ENCODE measurements at regions not wholly inside any gene's neighbourhood (a gene's known extent, or its start where the extent isn't known, plus 50 kb on each side); places are given as distances from the start of the nearest gene placed in this dataset.

DNA sequence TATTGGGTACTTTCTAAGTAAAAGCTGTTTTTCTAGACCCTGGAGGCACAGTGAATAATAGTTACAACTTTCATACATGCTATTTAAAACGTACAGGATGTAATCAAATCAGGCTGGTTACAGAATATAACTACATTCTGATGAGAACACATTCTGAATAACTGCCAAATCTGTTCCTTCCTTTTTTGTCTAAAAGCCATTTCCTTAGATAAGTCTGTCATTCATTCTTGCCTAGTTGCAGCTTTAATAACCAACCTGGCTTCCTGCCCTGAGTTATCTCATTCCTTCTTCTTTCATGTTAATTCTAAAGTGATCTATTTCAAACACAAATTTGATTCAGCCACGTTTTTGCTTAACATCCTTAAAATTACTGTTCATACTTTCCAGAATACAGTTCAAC, 189.7 kb upstream of the ITM2A start:
- CTCF ChIA-PET, result no interaction called here
- no peak overlapping the region for H3K4me3 Mint-ChIP-seq
- H3K27ac Mint-ChIP-seq, result no peak overlapping the region
- no peaks in the 10 kb centered on the region for H3K27me3 Mint-ChIP-seq (ENCODE audit: low read depth)
- TF ChIP-seq FOXK1 (CRISPR knock-in tag; IDR thresholded peaks at IDR 0.05), result no peak
- TF ChIP-seq ZNF219 (CRISPR knock-in tag; IDR thresholded peaks at IDR 0.05; ENCODE audit: borderline replicate concordance), result no peak
- TF ChIP-seq, protein P1, sequence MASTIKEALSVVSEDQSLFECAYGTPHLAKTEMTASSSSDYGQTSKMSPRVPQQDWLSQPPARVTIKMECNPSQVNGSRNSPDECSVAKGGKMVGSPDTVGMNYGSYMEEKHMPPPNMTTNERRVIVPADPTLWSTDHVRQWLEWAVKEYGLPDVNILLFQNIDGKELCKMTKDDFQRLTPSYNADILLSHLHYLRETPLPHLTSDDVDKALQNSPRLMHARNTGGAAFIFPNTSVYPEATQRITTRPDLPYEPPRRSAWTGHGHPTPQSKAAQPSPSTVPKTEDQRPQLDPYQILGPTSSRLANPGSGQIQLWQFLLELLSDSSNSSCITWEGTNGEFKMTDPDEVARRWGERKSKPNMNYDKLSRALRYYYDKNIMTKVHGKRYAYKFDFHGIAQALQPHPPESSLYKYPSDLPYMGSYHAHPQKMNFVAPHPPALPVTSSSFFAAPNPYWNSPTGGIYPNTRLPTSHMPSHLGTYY (CRISPR knock-in tag; IDR thresholded peaks at IDR 0.05), result no peak
- TF ChIP-seq, protein P2, sequence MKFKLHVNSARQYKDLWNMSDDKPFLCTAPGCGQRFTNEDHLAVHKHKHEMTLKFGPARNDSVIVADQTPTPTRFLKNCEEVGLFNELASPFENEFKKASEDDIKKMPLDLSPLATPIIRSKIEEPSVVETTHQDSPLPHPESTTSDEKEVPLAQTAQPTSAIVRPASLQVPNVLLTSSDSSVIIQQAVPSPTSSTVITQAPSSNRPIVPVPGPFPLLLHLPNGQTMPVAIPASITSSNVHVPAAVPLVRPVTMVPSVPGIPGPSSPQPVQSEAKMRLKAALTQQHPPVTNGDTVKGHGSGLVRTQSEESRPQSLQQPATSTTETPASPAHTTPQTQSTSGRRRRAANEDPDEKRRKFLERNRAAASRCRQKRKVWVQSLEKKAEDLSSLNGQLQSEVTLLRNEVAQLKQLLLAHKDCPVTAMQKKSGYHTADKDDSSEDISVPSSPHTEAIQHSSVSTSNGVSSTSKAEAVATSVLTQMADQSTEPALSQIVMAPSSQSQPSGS (CRISPR knock-in tag; IDR thresholded peaks at IDR 0.05; ENCODE audit: borderline replicate concordance, low read depth), result no peak
- TF ChIP-seq, protein P3, sequence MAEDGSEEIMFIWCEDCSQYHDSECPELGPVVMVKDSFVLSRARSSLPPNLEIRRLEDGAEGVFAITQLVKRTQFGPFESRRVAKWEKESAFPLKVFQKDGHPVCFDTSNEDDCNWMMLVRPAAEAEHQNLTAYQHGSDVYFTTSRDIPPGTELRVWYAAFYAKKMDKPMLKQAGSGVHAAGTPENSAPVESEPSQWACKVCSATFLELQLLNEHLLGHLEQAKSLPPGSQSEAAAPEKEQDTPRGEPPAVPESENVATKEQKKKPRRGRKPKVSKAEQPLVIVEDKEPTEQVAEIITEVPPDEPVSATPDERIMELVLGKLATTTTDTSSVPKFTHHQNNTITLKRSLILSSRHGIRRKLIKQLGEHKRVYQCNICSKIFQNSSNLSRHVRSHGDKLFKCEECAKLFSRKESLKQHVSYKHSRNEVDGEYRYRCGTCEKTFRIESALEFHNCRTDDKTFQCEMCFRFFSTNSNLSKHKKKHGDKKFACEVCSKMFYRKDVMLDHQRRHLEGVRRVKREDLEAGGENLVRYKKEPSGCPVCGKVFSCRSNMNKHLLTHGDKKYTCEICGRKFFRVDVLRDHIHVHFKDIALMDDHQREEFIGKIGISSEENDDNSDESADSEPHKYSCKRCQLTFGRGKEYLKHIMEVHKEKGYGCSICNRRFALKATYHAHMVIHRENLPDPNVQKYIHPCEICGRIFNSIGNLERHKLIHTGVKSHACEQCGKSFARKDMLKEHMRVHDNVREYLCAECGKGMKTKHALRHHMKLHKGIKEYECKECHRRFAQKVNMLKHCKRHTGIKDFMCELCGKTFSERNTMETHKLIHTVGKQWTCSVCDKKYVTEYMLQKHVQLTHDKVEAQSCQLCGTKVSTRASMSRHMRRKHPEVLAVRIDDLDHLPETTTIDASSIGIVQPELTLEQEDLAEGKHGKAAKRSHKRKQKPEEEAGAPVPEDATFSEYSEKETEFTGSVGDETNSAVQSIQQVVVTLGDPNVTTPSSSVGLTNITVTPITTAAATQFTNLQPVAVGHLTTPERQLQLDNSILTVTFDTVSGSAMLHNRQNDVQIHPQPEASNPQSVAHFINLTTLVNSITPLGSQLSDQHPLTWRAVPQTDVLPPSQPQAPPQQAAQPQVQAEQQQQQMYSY (CRISPR knock-in tag; IDR thresholded peaks at IDR 0.05), result no peak
- no peak for TF ChIP-seq TEAD1 (CRISPR knock-in tag; IDR thresholded peaks at IDR 0.05)
- no peak for TF ChIP-seq SMAD4 (CRISPR knock-in tag; IDR thresholded peaks at IDR 0.05)
- no peak for TF ChIP-seq PRRX2 (CRISPR knock-in tag; IDR thresholded peaks at IDR 0.05)
- TF ChIP-seq ZNF232 (CRISPR knock-in tag; IDR thresholded peaks at IDR 0.05), result no peak
- TF ChIP-seq, protein P4, sequence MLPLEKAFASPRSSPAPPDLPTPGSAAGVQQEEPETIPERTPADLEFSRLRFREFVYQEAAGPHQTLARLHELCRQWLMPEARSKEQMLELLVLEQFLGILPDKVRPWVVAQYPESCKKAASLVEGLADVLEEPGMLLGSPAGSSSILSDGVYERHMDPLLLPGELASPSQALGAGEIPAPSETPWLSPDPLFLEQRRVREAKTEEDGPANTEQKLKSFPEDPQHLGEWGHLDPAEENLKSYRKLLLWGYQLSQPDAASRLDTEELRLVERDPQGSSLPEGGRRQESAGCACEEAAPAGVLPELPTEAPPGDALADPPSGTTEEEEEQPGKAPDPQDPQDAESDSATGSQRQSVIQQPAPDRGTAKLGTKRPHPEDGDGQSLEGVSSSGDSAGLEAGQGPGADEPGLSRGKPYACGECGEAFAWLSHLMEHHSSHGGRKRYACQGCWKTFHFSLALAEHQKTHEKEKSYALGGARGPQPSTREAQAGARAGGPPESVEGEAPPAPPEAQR (CRISPR knock-in tag; IDR thresholded peaks at IDR 0.05), result no peak
- TF ChIP-seq RORB (CRISPR knock-in tag; IDR thresholded peaks at IDR 0.05), result no peak
- TF ChIP-seq, protein P5, sequence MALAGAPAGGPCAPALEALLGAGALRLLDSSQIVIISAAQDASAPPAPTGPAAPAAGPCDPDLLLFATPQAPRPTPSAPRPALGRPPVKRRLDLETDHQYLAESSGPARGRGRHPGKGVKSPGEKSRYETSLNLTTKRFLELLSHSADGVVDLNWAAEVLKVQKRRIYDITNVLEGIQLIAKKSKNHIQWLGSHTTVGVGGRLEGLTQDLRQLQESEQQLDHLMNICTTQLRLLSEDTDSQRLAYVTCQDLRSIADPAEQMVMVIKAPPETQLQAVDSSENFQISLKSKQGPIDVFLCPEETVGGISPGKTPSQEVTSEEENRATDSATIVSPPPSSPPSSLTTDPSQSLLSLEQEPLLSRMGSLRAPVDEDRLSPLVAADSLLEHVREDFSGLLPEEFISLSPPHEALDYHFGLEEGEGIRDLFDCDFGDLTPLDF (CRISPR knock-in tag; IDR thresholded peaks at IDR 0.05), result no peak
- peaks cover 17% of the 10 kb centered on the region; the same call in 1 of the 2 replicates for H3K9me3 Mint-ChIP-seq
- ATAC-seq (no peak), DNase-seq (ENCODE audit: low spot score) (no peak)
- H3K36me3 Mint-ChIP-seq, result 0 out of 2 replicates have a peak, but pooled peaks cover 10% of the 10 kb centered on the region
- POLR2A ChIA-PET, result no interaction called here
- H3K4me1 Mint-ChIP-seq, result no peaks in the 10 kb centered on the region

DNA sequence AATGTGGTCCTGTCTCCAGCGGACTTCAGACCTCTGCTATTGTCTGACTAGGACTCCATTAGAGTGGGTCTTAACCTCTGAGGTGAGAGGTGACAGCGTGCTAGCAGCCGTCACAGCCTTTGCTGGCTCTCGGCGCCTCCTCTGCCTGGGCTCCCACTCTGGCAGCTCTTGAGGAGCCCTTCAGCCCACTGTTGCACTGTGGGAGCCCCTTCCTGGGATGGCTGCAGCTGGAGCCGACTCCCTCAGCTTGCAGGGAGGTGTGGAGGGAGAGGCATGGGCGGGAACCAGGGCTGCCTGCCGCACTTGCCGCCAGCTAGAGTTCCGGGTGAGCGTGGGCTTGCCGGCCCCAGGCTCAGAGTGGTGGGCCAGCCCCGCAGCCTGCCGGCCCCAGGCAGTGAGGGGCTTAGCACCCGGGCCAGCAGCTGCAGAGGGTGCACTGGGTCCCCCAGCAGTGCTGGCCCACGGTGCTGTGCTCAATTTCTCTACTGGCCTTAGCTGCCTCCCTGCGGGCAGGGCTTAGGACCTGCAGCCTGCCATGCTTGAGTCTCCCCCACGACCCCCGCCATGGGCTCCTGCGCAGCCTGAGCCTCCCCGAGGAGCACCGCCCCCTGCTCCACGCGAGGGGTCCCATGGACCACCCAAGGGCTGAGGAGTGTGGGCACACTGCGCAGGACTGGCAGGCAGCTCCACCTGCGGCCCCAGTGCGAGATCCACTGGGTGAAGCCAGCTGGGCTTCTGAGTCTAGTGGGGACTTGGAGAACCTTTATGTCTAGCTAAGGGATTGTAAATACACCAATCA, 163.4 kb upstream of the ITM2A start:
- no peak for TF ChIP-seq NR3C1 (CRISPR knock-in tag; conservative IDR thresholded peaks at IDR 0.05; ENCODE audit: low read depth)
- no peak for TF ChIP-seq FOXP1 (CRISPR knock-in tag; IDR thresholded peaks at IDR 0.05; ENCODE audit: borderline replicate concordance)
- TF ChIP-seq, protein P6, sequence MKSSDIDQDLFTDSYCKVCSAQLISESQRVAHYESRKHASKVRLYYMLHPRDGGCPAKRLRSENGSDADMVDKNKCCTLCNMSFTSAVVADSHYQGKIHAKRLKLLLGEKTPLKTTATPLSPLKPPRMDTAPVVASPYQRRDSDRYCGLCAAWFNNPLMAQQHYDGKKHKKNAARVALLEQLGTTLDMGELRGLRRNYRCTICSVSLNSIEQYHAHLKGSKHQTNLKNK (CRISPR knock-in tag; IDR thresholded peaks at IDR 0.05), result no peak
- no peak for TF ChIP-seq TCF7 (CRISPR knock-in tag; IDR thresholded peaks at IDR 0.05; ENCODE audit: low read depth)
- no peak for TF ChIP-seq SMAD3 (CRISPR knock-in tag; IDR thresholded peaks at IDR 0.05; ENCODE audit: borderline replicate concordance)
- TF ChIP-seq NR2C2 (CRISPR knock-in tag; IDR thresholded peaks at IDR 0.05), result no peak
- no peak for TF ChIP-seq HMGA2 (CRISPR knock-in tag; IDR thresholded peaks at IDR 0.05)
- peaks cover 2% of the 10 kb centered on the region for H3K36me3 Mint-ChIP-seq
- peaks cover 12% of the 10 kb centered on the region for H3K9me3 Mint-ChIP-seq
- peaks cover 4% of the 10 kb centered on the region for H3K4me1 Mint-ChIP-seq
- ChIA-PET CTCF (no interaction called here), POLR2A (no interaction called here)
- DNase-seq (ENCODE audit: low spot score) (no peak), ATAC-seq (no peak)
- H3K4me3 Mint-ChIP-seq, result no peak overlapping the region
- no peaks in the 10 kb centered on the region for H3K27me3 Mint-ChIP-seq (ENCODE audit: low read depth)
- no peak overlapping the region for H3K27ac Mint-ChIP-seq

Measured in WTC11 (cell line).